ENCODE measurements at regions not wholly inside any gene's neighbourhood (a gene's known extent, or its start where the extent isn't known, plus 50 kb on each side); places are given as distances from the start of the nearest gene placed in this dataset.
"Not testable (repeated sequence)": the region's sequence is repeated elsewhere in the genome, so short reads cannot be mapped to it uniquely, and the experiment has no call there.

DNA sequence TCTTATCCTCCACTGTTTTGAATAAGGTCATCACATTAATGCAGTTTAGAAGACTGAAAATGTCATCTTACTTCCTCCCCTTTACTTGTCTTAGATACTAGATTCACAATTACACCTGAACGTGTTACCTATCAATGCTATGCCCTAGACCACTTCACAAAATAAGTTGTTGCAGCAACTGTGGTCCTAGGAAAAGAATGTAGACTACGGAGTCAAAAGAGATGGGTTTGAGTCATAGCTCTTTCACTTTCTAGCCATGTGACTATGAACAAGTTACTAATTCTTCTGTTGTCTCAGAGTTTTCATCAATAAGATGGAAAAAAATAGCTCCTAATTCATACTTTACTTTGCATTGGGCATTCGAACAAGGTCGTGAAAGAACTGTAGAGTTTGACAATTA is 164.3 kb upstream of the PREP start:
- FAIRE-seq: no peak

DNA sequence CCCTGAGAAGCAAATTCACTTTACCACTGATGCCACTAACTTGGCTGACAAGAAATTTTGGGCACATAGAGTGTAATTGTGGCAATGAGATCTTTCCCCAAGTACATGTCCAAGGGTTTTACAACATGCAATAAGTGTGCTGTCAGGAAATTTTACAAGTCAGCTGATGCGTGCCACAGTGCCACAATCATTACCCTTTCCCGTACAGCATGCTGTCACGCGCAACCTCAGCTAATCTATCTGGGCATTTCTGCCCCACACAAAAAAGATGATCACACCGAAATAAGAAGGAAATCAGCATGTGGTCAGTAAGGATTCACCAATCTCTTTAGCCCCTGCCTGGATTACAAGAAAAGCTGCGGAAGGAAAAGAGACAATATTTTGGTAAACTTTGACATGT is 163.6 kb upstream of the PREP start:
- FAIRE-seq: no peak

DNA sequence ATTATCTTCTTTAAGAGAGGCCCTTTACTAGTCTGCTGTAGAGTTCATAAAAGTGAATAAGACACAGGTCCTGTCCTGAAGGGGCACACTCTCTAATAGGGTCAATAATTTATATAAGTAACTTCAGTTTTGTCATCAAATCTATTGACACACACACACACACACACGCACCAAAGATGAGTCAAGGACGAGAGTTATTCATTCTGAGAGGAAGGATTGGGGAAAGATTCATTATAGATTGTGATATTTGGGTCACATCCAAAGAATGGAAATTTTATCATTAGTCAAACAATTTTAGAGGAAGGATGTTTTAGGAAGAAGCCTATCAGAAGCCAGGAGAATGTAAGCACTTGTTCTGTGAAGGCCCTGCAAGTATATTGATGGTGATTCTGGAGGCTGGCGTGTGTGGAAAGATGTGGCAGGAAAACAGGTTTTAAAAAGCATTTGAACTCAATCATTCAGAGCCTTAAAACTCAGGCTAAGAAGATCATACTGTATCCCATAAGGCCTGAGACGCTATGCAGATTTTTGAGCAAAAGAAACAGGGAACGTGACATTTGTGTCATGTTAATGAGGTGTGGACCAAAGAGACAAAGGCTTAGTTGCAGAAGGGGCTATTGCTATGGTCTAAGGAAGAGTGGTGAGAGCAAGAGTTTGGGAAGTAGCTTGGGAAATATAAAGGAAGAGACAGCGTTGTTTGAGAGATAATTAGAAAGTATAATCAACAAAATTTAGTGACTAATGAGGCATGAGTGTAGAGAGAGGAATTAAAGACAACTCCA is 161.4 kb upstream of the PREP start:
- no peak for FAIRE-seq

DNA sequence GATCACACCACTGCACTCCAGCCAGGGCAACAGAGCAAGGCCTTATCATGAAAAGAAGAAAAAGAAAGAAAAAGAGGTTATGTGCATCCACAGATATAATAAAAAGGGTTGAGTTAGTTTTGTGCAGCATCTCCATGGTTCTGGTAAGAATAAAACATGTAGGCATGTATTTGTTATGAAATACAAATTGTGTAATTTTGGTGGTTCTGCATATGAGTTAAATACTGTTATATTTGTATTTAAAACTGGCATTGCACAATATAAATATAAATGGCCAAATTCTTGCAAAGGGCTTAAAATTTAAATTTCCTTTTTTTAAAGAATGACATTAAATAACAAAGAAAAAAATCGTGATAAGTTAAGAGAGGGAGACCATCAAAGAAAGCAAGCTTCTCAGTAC is 159.1 kb upstream of the PREP start:
- FAIRE-seq: no peak

DNA sequence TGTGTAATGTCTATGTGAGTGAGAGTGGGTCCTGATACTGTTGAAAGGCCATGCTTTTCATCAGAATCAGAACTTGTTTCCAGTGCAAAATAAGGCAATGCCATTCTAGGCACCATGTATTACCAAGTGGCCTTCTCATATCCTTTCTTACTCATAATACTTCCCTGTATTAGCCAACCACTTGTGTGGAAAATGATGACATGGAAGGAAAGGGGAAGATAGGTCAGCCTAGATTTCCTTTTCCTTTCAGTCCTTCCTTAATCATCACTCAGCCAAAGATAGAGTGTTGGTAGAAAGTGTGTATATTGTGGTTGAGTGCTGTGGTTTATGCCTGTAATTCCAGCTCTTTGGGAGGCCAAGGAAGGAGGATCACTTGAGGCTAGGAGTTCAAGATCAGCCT is 158.6 kb upstream of the PREP start:
- no peak for FAIRE-seq

DNA sequence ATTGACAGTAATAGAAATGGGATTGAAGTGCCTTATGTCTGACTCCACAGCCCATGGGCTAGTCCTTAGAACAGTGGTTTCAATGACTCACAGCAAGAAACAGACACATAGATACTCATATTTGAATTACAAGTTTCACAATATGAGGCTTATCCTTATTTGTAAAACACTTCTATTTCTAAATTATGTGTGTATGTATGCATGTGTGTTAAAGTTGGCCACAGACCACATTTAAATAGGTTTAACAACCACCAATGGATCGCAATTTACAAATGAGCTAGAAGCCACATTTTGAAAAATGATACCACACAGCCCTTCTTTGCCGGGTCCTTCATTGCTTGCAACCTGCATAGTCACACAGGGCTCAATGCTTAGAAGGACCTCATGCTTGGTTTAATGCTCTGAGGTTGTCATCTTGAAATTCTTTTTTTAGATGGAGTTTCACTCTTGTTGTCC is 157.8 kb upstream of the PREP start:
- no peak for FAIRE-seq

DNA sequence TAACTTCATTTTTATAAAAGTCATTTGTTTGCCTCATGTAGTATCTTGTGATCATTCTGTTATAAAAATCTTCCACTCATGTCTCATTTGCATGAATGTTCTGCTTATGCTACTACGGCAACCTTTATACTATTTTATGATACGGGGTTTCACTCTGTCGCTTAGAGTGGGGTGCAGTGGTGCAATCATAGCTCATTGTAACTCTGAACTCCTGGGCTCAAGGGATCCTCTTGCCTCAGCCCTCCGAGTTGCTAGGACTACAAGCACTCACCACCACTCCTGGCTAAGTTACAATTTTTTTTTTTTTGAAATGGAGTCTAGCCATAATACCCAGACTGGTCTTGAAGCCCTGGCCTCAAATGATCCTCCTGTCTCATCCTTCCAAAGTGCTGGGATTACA is 154.4 kb upstream of the PREP start:
- no peak for FAIRE-seq

DNA sequence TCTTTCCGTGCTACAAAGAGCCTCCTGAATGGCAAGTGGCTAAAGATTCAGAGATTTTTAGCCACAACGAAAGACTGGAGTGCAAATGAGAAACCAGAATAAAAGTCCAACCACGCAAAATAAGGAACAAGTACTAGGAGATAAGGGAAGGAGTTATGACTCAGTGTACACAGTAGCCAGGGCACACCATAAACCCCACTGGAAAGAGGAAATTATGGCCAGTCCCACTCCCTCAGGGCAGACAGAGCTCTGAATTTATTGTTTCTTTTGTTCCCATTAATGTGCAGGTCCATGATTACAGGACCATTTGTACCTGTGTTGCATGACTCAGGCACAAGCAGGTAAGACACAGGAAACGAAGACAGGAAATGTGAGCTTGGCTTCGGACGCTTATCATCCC is 150.3 kb upstream of the PREP start:
- FAIRE-seq: no peak

DNA sequence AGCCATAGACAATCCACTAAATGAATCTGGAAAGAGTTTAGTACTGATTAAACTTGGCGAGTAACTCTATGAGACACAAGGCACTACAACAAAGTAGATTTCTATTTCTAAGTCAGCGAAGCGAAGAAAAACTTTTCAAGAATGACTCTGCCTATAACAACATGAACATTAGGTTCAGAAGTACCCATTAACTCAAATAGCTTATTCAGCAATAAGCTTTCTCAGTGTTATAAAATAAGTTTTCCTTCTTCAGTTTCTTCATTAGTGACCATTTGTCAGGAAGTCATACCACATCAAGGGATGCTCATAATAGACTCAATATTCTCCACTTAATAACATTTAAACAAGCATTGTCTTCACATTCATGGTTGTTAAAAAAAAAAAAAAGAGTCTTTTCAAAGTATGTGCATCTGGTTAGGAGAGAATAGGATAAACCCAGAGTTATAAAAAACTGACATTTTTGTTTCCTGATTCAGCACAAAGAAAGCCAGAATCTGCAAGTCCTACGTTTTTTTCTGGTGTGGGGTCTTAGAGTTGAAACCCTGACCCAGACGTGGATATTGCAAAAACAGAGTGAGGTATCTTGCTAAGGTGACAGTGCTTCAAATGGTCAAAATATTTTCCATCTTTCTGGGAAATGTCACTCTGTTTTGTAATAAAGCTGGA is 148.2 kb upstream of the PREP start:
- no peak for FAIRE-seq

DNA sequence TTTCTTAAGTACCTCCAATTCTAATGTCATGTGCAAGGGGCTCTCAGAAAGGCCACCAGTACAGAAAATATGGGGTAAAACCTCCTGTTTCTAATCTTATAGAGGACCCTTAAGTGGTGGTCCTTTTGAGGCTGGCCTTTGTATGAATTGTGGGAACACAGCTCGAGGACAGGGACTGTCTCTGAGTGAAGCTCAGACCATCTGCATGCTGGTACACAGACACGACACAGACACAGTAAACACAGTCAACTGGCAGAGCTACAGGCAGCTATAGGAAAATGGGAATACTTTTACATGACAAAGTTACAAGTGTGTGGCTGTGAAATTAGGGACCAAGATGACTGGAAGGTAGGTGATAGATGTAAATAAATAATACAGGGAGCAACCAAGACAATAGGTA is 143.9 kb upstream of the PREP start:
- FAIRE-seq: no peak

DNA sequence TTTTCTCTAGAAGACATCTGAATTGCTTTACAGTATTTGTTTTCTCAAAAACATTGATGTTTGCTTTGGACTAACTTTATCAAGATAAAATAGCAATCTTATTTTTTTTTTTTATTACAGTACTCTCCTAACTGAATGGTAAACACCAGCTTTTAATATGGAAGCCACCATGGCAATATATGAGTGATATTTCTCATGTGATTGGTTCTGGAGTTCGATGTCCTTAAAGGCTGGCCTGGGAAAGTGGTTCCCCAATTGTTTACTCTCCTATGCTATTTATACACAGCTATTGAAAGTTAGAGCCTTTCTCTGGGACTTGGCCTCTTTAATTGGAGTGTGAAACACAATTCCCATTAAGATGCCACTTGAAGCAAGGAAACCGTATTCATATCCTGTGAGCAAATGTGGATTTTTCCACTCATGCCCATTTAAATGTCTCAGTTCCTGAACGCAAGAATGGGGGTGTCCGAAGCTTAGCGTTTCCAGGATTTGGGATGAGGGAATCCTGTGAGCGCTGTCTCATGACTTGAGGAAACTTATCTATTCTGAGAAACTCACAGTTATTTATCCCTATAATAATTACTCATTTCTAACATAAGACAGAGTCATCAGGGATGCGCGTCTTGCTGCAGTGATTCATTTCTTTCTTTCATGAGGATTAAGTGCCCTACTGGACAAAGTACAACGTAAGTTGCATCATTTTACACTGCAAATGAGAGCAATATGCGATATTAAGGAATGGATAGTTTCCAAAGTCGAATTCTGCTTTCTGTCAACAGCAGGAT is 143.3 kb upstream of the PREP start:
- no peak for FAIRE-seq

DNA sequence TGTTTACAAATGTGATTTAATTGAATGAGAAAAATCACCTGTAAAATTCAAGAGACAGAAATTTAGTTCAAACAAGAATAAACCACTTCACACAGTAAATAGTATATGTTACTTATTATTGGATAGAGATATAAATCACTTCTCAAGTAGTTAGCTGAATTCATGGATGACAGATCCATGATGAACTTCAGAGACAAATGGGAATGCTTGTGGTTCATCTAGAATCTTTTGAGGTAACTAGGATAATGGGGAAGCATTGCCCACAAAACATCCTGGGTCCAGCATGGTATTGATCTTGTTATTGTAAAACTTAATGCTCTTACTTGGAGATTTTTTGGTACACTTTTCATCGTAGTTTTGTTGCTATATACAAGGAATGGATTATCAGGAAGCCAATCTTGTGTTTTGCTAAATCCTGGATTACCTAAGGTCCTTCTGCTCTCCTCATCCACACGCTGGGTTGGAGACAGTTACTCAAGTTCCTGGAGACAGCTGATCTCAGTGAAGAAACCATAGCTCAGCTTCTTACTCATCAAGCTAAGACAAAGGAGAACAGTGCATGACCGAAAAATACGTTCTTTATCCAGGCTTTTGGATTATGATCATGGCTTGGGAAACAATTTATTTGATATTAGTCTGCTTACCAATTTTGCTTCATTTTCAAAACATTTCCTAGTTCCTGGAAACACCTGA is 142.5 kb upstream of the PREP start:
- no peak for FAIRE-seq

DNA sequence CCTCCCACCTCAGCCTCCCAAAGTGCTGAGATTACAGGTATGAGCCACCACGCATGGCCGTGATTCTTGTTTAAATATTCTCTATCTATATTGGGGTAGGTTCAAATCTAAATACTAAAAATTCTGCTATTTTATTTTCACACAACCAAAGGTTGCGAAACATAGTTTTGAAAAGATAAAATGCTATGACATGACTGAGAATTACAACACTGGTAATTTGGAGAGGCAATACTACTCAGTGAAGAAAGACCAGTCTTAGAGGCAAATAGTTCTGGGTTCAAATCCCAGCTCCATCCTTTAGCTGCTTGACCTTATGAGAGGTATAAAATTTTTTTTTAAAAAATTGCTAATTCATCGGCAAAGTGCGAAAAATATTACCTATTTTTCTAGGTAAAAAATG is 137.0 kb upstream of the PREP start:
- FAIRE-seq: no peak

DNA sequence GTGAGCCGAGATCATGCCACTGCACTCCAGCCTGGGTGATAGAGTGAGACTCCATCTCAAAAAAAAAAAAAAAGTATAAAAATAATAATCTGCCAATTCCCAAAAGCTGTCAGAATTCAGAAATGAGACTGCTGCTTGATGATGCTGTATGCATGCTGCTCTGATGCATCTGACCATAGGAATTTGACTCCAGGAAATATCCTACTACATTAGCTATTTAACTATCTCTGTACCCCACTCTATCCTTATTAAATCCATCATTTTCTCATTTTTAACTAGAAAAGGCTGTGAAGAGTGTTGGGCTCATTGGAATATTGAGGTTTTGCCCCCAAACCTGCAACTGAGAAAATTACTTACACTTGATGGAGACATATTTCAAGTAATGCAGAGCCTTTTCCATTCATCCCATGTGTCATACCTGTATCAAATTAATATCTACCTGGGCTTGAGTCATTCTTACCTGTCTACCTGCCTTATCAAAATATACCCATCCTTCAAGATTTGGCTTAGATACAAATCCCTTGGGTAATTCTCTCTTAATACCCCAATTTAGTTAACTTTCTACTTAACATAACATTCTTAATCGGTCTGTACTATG is 135.2 kb upstream of the PREP start:
- FAIRE-seq: no peak

DNA sequence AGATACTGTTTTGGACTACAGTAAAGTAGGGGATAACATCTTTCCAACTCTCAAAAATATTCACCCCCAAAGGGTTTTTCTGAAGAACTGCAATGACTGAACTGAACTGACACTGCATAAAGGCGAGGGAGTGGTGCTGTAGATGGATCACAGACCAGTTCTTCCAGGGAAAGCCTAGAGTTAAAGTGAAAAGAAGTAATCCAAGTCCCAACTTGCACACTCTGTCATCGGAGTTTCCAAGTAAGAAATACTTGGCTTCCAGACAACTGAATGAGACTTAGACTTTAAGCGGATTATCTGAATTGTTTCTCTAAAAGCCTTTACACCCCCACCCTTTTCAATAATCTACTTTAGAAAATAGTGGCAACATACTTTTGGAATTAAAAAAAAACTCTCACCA is 134.1 kb upstream of the PREP start:
- no peak for FAIRE-seq

DNA sequence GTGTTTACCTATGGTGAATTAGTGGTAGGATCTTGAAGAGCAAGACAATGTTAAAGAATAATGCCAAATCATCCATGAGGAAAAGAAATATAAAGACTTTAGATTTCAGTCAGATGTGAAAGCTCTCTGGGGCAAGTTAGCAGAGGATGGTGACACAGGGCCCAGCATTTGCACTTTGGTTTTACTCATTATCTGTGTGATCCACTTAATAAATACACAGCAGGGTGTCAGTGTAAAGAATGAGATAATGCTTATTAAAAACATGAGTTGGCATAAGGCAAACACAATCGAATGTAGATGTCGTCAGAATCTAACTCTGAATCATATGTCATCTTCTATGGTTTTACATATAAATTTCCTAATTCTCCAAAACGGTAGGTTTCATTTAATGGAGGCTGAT is 130.4 kb upstream of the PREP start:
- no peak for FAIRE-seq

DNA sequence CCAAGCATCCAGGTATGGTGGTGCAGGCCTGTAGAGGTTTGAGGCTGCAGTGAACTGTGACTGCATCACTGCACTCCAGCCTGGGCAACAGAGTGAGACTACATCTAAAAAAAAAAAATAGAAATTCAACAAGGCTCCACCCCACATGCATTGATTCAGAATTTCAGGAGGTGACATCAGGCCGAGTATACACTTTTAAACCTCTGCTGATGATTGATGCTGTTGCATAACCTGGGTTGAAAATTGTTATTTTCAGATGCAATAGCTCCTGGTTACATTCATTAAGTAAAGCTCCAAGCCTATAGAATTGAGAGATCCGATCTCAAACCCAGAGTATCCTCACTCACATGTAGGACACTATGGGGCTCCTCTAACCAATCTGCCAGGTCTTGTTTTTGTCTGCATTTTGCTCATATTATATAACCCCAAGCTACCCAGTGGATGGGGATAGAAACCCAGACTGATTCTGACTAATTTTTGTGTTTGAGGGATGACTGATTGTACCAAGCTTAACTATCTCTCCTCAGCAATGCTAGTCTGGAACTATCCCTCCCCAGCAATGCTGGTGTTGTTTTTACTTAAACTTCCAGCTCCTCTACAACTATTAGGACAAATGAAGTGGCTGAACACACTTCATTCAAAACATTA is 123.5 kb upstream of the PREP start:
- FAIRE-seq: no peak

DNA sequence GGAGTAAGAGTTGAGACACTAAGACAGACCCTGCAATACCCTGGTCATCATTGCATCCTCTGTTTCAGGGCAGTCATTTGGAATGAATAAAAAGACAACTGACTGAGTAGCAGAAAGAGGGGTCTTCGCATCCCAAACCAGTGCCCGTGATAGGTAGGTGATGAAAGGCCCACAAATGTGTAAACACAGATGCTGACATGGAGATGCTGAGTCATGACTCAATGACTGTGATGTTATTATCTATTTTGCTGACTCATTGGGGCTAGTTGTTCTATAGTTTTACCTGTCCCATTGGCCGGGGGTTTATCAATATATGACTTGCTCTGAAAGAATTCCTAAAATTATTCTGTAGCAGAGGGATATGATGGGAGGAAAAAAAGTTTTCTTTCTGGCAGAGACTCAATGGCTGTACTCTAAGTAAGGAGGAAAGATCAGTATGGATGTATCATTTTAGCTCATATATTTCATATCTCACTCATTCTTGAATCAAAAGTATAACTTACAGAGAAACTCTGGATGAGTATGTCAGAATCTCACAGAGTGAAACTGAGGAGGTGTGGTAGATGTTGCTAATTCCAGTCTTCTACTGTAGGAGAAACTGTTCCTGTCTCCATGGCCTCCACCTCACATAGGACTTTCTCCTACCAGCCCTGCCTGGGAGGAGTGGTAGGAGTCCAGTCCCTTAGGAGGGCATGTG is 119.9 kb upstream of the PREP start:
- no peak for FAIRE-seq

DNA sequence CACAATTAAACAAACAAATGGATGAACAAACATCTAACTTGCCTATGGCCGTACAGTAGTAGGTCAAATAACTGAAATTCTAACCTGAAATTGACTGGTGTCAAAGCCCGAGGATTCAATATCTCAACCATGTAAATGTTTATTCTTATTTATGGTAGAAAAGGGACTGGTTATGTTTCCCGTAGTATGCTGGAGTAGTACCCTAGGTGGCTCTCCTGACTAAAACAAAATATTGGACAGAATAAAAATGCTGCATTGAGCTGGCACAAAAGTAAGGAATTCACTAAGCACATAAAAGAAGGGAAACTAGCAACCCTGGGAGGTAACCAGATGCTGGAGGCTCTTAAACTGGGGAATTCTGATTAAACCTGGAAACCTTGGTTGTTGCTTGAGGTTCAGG is 117.1 kb upstream of the PREP start:
- no peak for FAIRE-seq

DNA sequence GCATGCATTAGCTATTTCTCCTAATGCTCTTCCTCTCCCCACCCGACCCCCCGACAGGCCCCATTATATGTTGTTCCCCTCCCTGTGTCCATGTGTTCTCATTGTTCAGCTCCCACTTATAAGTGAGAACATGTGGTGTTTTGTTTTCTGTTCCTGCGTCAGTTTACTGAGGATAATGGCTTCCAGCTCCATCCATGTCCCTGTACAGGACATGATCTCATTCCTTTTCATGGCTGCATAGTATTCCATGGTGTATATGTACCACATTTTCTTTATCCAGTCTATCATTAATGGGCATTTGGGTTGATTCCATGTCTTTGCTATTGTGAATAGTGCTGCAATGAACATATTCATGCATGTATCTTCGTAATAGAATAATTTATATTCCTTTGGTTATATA is 116.1 kb upstream of the PREP start:
- not testable (repeated sequence) for FAIRE-seq

DNA sequence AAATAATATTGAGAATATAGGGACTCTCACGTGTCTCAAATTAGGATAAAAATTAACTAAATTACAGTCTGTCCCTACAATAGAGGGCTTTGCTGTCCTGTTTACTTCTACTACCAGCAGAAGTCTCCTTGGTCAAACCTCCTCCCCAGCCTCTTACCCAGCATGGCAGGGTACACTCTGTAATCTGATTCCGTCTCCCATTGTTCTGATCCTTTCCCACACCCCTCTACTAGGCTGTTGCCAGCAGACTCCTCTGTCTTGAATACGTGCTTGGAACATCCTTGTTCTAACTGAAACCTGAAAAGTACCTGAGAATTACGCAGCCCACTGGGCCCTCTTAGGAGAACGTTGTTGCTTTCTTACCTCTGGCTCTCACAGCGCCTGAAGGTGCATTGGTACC is 112.2 kb upstream of the PREP start:
- FAIRE-seq: no peak

DNA sequence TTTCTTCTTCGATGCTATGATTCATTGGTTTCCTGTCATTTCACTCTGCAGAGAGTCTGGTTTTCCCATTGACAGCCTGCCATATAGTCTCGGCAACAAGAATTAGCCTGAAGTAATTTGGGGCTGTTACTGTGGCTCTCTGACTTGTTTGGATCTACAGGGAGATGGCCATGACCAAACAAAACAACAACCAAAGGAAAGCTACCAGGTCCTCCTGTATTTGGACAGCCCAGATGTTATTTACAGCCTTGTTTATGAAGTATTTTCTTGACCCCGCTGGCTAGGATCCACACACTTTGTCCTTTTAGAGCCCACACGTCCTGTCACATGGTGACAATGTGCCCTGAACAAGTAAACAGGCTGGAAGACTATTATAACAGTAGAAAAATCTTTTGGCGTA is 111.4 kb upstream of the PREP start:
- FAIRE-seq: no peak

Measured in colon (tissue), 2 donors.